ENCODE measurements at regions not wholly inside any gene's neighbourhood (a gene's known extent, or its start where the extent isn't known, plus 50 kb on each side); places are given as distances from the start of the nearest gene placed in this dataset.

GRCh38 chr1:5298376-5298775 is 644.0 kb downstream of the AJAP1 start:
- DNase-seq = no peak
- no peak for ATAC-seq (ENCODE audit: poor library complexity)
- intact Hi-C loops (cut with DNase I) = no loop called here

GRCh38 chr1:5297886-5298239 is 643.5 kb downstream of the AJAP1 start:
- no peak for DNase-seq
- intact Hi-C loops (cut with DNase I) = no loop called here

DNA sequence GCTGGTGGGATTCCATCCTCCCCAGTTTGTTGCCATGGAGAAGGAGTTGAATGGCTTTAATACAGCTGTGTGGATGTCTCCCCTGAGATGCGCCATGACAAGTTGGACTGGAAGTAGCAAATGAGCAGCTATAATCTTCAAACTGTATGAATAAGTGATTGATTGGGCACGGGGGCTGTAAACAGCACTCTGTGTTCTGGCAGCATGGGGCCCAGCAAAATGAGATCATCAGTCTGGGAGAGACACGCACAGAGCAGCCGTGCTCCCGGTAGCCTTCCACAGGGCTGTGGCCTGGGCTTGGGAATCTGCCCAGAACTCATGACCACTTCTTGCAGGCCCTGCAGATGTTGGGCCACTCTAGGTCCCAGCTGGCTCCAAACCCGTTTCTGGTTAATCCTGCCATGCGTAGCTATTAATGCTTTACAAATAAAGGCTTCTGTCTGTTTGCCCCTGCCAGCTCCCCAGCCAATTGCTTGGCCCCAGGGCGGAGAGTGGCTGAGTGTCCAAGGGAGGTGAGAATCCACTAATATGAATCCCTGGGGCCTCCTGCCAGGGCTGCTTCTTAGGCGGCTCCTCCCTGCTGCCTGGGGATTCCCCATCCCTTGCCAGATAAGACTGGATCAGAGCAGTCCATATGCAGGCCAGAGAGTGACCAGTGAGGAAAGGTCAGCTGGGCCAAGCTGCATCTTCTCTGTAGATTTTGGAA is 642.9 kb downstream of the AJAP1 start:
- ATAC-seq (ENCODE audit: poor library complexity) (peak; percentile 34), DNase-seq (peak; percentile 47)
- intact Hi-C loops (cut with DNase I) = no loop called here

More at GRCh38 chr1:5297886-5298239, 643.5 kb downstream of the AJAP1 start:
- no peak for ATAC-seq (ENCODE audit: poor library complexity)

- intact Hi-C loops (cut with DNase I) = no loop called here
- no peak for DNase-seq
- ATAC-seq (ENCODE audit: poor library complexity) = no peak
Measured at GRCh38 chr1:5296557-5297179, 642.3 kb downstream of the AJAP1 start.

DNA sequence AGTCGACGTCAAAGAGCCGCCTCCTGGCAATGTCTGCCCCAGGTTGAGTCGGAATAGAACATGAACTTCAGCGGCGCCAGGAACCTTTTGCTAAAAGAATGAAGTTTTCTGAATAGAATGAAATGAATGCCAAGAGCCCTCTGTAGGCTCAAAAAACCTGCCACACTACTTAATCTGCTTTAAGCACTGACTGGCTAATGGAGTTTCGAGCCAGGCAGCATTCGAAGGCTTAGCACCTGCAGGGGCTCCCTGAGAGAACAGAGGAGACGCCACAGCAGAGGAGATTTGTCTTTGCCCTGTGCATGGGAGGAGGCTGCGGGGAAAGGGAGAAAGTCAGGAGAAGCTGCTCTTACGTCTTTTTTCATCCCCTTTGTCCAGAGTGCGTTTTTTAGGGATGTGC is 641.7 kb downstream of the AJAP1 start:
- DNase-seq (no peak), ATAC-seq (ENCODE audit: poor library complexity) (no peak)
- intact Hi-C loops (cut with DNase I) = no loop called here

GRCh38 chr1:5291889-5292288 is 637.5 kb downstream of the AJAP1 start:
- ATAC-seq (ENCODE audit: poor library complexity) (no peak), DNase-seq (no peak)
- intact Hi-C loops (cut with DNase I) = no loop called here

DNA sequence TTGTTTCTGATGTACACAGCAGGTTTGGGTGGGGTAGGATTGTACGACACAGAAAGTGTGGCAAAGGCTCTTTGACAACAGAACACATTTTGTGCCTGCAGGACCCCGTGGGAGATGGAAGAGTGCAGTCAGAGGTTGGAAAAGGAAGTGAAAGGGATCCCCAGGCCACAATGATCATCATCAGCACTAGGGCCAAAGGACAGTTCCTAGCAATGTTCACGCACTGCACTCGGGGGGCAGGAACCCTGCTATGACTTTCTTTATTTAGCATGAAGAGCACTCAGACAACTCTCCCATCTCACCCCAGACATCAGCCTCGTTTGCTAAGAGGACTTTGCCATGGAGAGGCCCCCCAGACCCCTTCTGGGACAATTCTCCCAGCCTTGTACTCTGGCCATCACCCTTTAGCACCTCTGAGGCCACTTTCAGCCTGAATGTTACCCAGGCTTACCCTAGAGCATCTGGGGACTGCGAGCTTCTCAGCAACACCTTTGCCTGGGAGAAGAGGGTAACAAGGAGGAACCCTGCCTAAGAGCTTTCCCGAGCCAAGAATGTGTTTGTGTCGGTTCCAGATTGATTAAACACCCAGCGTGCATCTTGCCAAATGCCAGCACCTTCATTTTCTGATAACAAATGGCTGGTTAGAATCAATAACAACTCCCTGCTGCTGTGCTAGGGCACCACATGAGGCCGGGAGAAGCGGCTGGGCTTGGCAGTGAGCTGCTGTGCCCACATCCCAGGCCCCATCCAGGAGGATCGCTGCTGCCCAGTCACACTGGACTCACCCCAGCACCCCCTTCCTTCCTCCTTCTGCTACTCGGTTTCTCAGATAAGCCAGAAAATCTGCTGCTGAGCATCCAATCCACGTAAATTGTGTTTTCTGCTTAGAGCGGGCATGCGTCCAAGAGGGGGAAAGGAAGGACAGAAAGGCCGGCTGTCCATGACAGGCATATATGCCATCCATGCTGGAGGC is 633.1 kb downstream of the AJAP1 start:
- ATAC-seq (ENCODE audit: poor library complexity) = peak; percentile 18
- intact Hi-C loops (cut with DNase I) = no loop called here
- no peak for DNase-seq

DNA sequence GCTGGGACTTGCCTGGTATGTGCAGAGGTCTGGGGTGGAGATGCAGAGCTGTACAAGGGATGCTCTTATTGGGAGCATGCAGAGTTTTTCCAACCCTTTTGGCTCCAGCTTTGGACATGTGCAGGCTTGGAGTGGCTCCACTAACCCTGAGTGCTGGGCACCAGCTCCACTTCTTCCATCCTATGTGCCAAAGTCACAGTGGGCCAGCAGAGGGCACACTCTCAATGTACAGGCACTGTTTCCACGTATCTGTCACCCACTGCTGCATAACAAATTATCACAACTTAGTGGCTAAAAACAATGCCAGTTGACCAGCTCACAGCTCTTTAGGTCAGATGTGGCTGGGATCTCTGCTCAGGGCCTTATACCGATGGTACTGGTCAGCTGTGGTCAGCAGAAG is 631.8 kb downstream of the AJAP1 start:
- ATAC-seq (ENCODE audit: poor library complexity) (no peak), DNase-seq (no peak)
- intact Hi-C loops (cut with DNase I) = no loop called here

DNA sequence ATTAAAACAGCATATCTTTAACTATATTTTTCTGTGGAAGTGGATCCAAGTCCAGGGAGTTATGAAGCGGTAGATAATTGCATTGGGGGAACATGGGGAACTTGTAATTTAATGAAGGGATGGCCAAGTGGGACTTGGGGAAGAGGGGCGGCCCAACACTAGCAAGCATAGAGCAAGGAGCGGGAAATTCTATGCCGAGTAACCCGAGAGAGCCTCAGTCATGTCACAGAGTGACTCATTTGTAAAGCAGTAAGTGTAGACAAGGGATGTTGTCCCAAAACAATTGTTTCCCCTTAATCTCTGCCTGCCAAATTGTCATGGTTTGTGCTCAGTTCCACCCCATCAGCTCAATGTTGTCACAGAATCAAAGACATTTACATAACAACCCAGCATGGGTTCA is 620.1 kb downstream of the AJAP1 start:
- DNase-seq = no peak
- intact Hi-C loops (cut with DNase I) = no loop called here
- ATAC-seq (ENCODE audit: poor library complexity) = no peak

DNA sequence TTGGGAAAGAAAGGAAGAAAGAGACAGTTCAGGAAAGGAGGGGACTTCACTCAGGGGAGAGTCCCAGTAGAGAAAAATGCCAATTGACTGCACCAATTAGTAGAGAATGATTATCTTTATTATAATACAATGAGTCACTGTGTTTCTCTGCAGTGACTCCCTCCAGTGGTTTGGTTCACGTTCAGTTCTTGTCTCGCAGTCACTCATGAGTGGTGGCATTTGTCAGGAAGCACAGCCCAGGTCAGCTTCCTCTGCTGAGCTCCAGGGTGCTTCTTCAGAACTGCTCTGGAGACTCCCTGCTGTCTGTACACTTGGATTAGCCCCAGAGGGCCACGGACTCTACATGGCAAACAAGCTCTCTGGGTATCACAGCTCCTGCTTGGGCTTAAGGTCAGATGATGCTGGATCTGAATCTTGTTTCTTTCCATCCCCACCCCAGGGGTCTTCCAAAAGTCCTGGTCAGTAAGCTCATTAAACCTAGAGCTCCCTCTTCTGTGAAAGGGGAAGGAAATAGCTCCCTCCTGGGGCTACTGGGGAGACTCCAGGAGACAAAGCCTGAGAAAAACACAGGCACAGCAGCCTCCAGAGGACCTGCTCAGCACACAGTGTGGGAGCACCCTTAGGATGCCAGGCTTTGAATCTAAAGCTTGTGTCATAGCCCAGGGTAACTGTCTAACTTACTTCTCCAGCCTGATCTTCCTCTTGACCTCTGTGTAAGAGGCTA is 619.0 kb downstream of the AJAP1 start:
- DNase-seq (no peak), ATAC-seq (ENCODE audit: poor library complexity) (no peak)
- intact Hi-C loops (cut with DNase I) = no loop called here

- intact Hi-C loops (cut with DNase I) = no loop called here
- ATAC-seq (ENCODE audit: poor library complexity) = no peak
- DNase-seq = no peak
Measured at GRCh38 chr1:5272325-5272724, 617.9 kb downstream of the AJAP1 start.

GRCh38 chr1:5271264-5271663 is 616.9 kb downstream of the AJAP1 start:
- ATAC-seq (ENCODE audit: poor library complexity) (no peak), DNase-seq (no peak)
- intact Hi-C loops (cut with DNase I) = no loop called here

GRCh38 chr1:5269901-5270300 is 615.5 kb downstream of the AJAP1 start:
- DNase-seq (no peak), ATAC-seq (ENCODE audit: poor library complexity) (no peak)
- intact Hi-C loops (cut with DNase I) = no loop called here

DNA sequence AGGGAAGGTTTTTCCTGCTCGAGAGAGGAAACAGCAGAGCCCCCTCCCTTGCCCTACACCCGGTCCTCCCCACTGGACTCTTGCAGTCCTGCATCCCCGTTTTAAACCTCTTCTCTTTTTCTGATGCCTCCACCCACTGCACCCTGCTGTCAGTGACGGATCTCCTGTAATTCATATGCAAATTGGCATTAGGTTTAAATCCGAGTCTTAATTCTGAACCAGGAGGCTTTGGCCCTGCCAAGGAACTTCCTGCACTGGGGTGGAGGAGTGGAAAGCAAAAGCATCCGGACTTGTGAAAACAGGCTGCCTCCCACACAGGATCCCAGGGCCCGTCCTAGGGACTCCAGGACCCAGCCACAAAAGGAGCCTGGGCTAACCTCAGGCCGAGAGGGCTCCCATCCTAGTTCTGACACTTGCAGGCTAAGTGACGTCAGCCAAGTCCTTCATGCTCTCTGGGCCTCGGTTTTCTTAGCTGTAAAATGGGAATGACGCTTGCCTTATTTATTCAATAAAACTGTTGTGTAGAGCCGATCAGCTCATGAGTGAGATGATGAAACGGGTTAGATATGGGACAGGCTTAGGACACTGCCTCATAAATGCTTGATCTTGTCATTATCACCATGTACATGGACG is 613.3 kb downstream of the AJAP1 start:
- DNase-seq (no peak), ATAC-seq (ENCODE audit: poor library complexity) (no peak)
- intact Hi-C loops (cut with DNase I) = no loop called here

- ATAC-seq (ENCODE audit: poor library complexity) (no peak), DNase-seq (no peak)
- intact Hi-C loops (cut with DNase I) = no loop called here
Measured at GRCh38 chr1:5265438-5266075, 611.1 kb downstream of the AJAP1 start.

GRCh38 chr1:5264476-5264875 is 610.1 kb downstream of the AJAP1 start:
- ATAC-seq (ENCODE audit: poor library complexity) (no peak), DNase-seq (no peak)
- intact Hi-C loops (cut with DNase I) = no loop called here

DNA sequence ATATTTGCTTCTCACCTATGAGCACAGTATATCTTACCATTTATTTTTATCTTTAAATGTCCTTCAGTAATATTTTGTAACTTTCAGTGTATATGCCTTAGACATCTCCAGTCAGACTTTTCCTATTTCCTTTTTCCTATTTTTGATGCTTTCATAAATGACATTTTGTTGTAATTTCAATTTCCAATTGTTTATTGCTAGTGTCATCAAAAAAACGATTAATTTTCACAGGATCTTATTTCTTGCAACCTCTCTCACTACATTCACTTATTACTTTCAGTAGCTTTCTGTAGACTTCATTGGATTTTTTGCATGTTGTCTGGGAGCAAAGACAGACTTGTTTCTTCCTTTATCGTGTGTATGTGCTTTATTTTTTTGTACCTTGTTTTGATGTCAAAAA is 602.4 kb downstream of the AJAP1 start:
- ATAC-seq (ENCODE audit: poor library complexity) = no peak
- intact Hi-C loops (cut with DNase I) = no loop called here

DNA sequence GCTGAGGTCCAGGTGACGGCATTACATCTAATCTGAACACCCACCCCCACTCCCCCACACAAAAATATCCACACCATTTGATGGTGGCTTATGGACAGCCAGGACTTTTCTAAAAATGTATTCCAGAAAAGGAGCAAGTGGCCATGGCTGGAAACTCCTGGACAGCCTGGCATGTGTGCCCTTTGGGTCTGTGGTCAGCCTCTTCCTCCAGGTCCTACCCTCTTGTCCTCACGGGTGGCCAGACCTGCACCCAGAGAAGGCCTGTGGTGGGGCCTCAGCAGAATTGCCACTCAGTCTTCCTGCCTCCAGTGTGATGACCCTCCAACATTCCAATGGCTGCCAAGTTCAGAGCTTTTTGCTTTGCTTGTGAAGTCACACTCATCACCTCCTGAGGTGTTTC is 600.6 kb downstream of the AJAP1 start:
- ATAC-seq (ENCODE audit: poor library complexity) (no peak), DNase-seq (no peak)
- intact Hi-C loops (cut with DNase I) = no loop called here

More for the DNA sequence above, 602.4 kb downstream of the AJAP1 start:
- DNase-seq = no peak
